ENCODE measurements at regions not wholly inside any gene's neighbourhood (a gene's known extent, or its start where the extent isn't known, plus 50 kb on each side); places are given as distances from the start of the nearest gene placed in this dataset.

GRCh38 chr4:124977045-124977444 is 264.5 kb upstream of the ANKRD50 start:
- no peak for DNase-seq

- no peak for DNase-seq
These were observed 261.6 kb upstream of the ANKRD50 start for GRCh38 chr4:124974152-124974551.

GRCh38 chr4:124973716-124974115 is 261.2 kb upstream of the ANKRD50 start:
- no peak for DNase-seq

- no peak for DNase-seq
These were observed 257.5 kb upstream of the ANKRD50 start for GRCh38 chr4:124970011-124970410.

- no peak for DNase-seq
These were observed 253.0 kb upstream of the ANKRD50 start for GRCh38 chr4:124965497-124965891.

- DNase-seq, result no peak
These were observed 252.4 kb upstream of the ANKRD50 start for GRCh38 chr4:124964852-124965496.

- DNase-seq, result no peak
These were observed 251.7 kb upstream of the ANKRD50 start for GRCh38 chr4:124964251-124964650.

- no peak for DNase-seq
These were observed 248.7 kb upstream of the ANKRD50 start for GRCh38 chr4:124961138-124961750.

- DNase-seq, result no peak
These were observed 246.3 kb upstream of the ANKRD50 start for GRCh38 chr4:124958847-124959246.

- DNase-seq, result no peak
These were observed 242.9 kb upstream of the ANKRD50 start for GRCh38 chr4:124955476-124955875.

GRCh38 chr4:124954046-124954445 is 241.5 kb upstream of the ANKRD50 start:
- no peak for DNase-seq

GRCh38 chr4:124953486-124953885 is 241.0 kb upstream of the ANKRD50 start:
- no peak for DNase-seq

- DNase-seq, result no peak
These were observed 240.5 kb upstream of the ANKRD50 start for GRCh38 chr4:124953061-124953460.

GRCh38 chr4:124952601-124953000 is 240.1 kb upstream of the ANKRD50 start:
- no peak for DNase-seq

- no peak for DNase-seq
These were observed 236.6 kb upstream of the ANKRD50 start for GRCh38 chr4:124948976-124949597.

- DNase-seq, result no peak
These were observed 235.2 kb upstream of the ANKRD50 start for GRCh38 chr4:124947622-124948265.

- no peak for DNase-seq
These were observed 234.2 kb upstream of the ANKRD50 start for GRCh38 chr4:124946696-124947095.

GRCh38 chr4:124945422-124945821 is 232.9 kb upstream of the ANKRD50 start:
- no peak for DNase-seq

- no peak for DNase-seq
These were observed 231.4 kb upstream of the ANKRD50 start for GRCh38 chr4:124943938-124944337.

GRCh38 chr4:124943145-124943889 is 230.8 kb upstream of the ANKRD50 start:
- DNase-seq, result no peak

GRCh38 chr4:124941267-124941666 is 228.7 kb upstream of the ANKRD50 start:
- DNase-seq, result no peak

- DNase-seq, result no peak
These were observed 227.9 kb upstream of the ANKRD50 start for GRCh38 chr4:124940387-124940786.

GRCh38 chr4:124939908-124940307 is 227.4 kb upstream of the ANKRD50 start:
- no peak for DNase-seq
